ENCODE measurements at regions not wholly inside any gene's neighbourhood (a gene's known extent, or its start where the extent isn't known, plus 50 kb on each side); places are given as distances from the start of the nearest gene placed in this dataset.

GRCh38 chr4:144202081-144202480 is 61.6 kb upstream of the GYPA start:
- in situ Hi-C loops (cut with HindIII; ENCODE audit: low pct_ligation_motif_present, low pct_unique_long_range_greater_than_20kb, low sequenced_read_pairs) = no loop called here

GRCh38 chr4:144203155-144203554 is 62.6 kb upstream of the GYPA start:
- in situ Hi-C loops (cut with HindIII; ENCODE audit: low pct_ligation_motif_present, low pct_unique_long_range_greater_than_20kb, low sequenced_read_pairs) = no loop called here
- DNase-seq = no peak

More at GRCh38 chr4:144202081-144202480, 61.6 kb upstream of the GYPA start:
- DNase-seq = no peak

- DNase-seq = no peak
- in situ Hi-C loops (cut with HindIII; ENCODE audit: low pct_ligation_motif_present, low pct_unique_long_range_greater_than_20kb, low sequenced_read_pairs) = no loop called here
Measured at GRCh38 chr4:144204431-144204830, 63.9 kb upstream of the GYPA start.

DNA sequence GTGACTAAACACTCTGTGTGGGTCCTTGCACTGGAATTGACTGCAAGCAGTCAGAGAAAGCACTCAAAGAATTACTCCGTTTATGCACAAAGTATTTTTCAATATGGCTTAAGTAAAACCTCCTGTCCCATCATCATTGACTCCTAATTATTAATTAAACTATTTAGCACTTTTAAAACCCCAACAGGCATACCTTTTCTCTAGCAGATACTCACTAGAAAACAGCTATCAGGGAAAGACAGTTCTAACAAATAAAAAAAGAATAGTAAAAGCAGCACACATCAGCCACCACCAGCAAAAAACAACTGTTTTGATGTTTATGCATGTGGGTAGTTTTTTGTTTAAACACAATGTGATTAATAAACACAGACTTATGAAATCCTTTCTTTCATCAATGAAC is 66.2 kb upstream of the GYPA start:
- in situ Hi-C loops (cut with HindIII; ENCODE audit: low pct_ligation_motif_present, low pct_unique_long_range_greater_than_20kb, low sequenced_read_pairs) = no loop called here
- DNase-seq = no peak

DNA sequence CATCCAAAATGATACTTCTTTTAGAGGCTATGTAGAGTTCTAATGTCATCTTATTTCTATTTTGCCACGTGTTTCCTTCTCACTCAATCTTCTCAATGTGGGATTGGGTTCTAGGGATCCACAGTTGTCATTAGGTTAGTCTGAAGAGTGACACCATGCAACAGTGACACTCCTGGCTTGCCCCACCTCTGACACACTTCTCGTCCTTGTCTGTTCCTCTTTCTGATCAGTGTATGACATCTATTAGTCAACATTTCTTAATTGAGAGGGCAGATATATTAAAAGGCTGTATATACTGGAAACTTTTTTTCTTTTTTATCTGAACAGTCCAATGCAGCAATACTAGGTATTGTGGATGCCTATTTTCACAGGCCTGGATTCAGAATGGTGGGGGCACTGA is 67.6 kb upstream of the GYPA start:
- DNase-seq = no peak
- in situ Hi-C loops (cut with HindIII; ENCODE audit: low pct_ligation_motif_present, low pct_unique_long_range_greater_than_20kb, low sequenced_read_pairs) = no loop called here

DNA sequence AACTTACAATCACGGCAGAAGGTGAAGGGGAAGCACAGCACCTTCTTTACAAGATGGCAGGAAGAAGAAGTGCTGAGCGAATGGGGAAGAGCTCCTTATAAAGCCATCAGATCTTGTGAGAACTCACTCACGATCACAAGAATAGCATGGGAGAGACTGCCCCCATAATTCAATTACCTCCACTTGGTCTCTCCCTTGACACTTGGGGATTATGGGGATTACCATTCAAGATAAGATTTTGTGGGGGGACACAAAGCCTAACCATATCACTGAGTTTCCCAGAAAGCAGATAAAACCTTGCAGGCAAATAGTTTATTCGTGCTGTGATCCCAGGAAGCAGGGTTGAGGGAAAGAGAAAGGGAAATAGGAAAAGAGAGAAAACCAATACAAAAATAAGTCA is 69.0 kb upstream of the GYPA start:
- in situ Hi-C loops (cut with HindIII; ENCODE audit: low pct_ligation_motif_present, low pct_unique_long_range_greater_than_20kb, low sequenced_read_pairs) = no loop called here
- no peak for DNase-seq

DNA sequence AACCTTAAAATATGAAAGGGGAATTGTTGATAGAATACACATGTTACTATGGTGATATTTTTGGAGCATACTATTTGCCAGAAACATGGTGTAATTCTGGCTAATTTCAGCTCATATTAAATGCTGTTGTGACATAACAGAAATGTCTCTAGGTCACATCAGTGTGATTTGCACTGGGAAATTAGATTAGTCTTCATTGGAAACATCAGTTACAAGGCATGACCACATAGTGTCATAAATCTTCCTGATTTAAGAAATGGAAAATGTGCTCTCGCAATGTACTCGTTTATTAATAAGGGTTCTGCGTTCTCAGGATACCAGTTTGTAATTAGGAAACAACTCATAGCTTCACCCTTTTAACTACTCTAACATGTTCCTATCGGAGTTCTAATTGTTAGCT is 72.9 kb upstream of the GYPA start:
- DNase-seq = no peak
- in situ Hi-C loops (cut with HindIII; ENCODE audit: low pct_ligation_motif_present, low pct_unique_long_range_greater_than_20kb, low sequenced_read_pairs) = no loop called here

GRCh38 chr4:144223149-144223548 is 82.6 kb upstream of the GYPA start:
- in situ Hi-C loops (cut with HindIII; ENCODE audit: low pct_ligation_motif_present, low pct_unique_long_range_greater_than_20kb, low sequenced_read_pairs) = no loop called here
- no peak for DNase-seq

- in situ Hi-C loops (cut with HindIII; ENCODE audit: low pct_ligation_motif_present, low pct_unique_long_range_greater_than_20kb, low sequenced_read_pairs) = no loop called here
- no peak for DNase-seq
Measured at GRCh38 chr4:144223661-144224060, 83.1 kb upstream of the GYPA start.

- in situ Hi-C loops (cut with HindIII; ENCODE audit: low pct_ligation_motif_present, low pct_unique_long_range_greater_than_20kb, low sequenced_read_pairs) = no loop called here
- no peak for DNase-seq
Measured at GRCh38 chr4:144259285-144259684, 118.8 kb upstream of the GYPA start.

- DNase-seq = no peak
- in situ Hi-C loops (cut with HindIII; ENCODE audit: low pct_ligation_motif_present, low pct_unique_long_range_greater_than_20kb, low sequenced_read_pairs) = no loop called here
Measured at GRCh38 chr4:144267084-144267483, 126.6 kb upstream of the GYPA start.

DNA sequence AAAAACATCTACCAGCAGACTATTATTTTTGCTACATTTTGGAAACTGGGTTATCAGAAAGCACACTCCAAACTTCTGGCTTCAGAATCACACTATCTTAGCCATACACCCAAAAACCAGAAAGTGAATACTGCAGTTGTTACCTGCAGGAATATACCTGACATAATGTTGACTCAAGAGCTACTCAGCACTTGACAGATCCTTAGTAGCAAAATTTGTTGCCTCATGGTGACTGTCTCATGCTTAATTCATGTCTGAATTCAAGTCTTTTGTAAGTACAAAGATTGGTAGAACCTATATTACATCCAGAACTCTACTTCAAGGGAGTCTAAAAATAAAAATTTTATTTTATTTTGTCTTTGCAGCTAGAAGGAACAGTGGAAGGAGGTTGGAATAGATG is 140.2 kb upstream of the GYPA start:
- in situ Hi-C loops (cut with HindIII; ENCODE audit: low pct_ligation_motif_present, low pct_unique_long_range_greater_than_20kb, low sequenced_read_pairs) = no loop called here

DNA sequence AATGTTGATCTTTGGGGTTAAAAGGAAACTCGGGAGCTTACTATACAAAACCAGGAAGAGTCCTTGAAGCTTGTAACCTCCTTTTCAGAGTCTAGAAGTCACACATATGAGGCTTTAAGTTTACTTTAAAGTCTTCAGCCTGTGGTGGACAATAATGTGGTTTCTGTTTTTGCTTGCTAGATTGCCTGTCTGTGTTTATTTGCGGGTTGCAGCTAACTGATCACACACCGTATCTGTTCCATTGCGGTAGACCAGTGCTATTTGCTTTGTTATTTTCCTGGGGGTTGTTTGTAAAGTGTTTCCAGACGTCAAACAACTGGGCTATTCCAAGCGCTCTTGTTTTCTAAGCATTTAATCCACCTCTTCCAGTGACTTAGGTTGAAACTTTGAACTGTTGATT is 143.0 kb upstream of the GYPA start:
- in situ Hi-C loops (cut with HindIII; ENCODE audit: low pct_ligation_motif_present, low pct_unique_long_range_greater_than_20kb, low sequenced_read_pairs) = no loop called here

More for the DNA sequence above, 140.2 kb upstream of the GYPA start:
- no peak for DNase-seq

GRCh38 chr4:144284026-144284425 is 143.5 kb upstream of the GYPA start:
- in situ Hi-C loops (cut with HindIII; ENCODE audit: low pct_ligation_motif_present, low pct_unique_long_range_greater_than_20kb, low sequenced_read_pairs) = no loop called here
- DNase-seq = no peak

More for the DNA sequence above, 143.0 kb upstream of the GYPA start:
- no peak for DNase-seq

GRCh38 chr4:144288011-144288903 is 147.7 kb upstream of the GYPA start:
- DNase-seq = no peak
- in situ Hi-C loops (cut with HindIII; ENCODE audit: low pct_ligation_motif_present, low pct_unique_long_range_greater_than_20kb, low sequenced_read_pairs) = no loop called here

DNA sequence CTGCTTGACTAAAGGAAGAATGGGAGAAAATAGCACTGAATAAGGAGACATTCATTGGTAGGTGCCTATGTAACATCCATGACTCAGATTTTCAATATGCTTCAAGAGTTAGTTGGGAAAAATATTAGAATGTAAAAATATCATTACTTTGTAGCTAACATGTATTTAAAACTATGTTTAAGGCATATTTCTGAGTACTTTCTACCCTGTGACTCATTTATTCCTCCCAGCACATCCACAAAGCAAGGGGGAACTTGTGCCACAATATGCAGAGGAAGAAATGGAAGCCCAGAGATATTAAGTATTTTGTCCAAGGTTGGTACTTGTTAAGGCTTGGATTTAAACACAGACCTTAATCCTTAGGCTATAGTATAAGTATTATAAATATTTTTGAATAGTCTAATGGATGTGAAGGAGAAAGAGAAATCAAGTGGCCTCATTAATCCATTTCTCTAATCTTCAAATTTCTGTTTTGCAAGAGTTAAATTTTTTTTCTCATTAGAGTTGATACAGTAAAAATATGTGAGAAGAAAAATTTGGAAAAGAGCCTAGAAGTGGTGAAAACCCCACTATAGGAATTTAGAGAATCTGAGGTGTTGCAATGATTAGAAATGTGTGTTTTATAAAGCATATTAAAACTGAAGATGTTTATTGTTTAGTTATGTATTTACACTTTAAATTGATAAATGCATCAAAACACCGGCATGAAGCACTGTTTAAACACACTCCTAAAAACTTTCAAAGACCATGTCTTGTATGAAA is 149.3 kb upstream of the GYPA start:
- in situ Hi-C loops (cut with HindIII; ENCODE audit: low pct_ligation_motif_present, low pct_unique_long_range_greater_than_20kb, low sequenced_read_pairs) = no loop called here
- no peak for DNase-seq

- in situ Hi-C loops (cut with HindIII; ENCODE audit: low pct_ligation_motif_present, low pct_unique_long_range_greater_than_20kb, low sequenced_read_pairs) = no loop called here
- DNase-seq = no peak
Measured at GRCh38 chr4:144291164-144291563, 150.6 kb upstream of the GYPA start.

DNA sequence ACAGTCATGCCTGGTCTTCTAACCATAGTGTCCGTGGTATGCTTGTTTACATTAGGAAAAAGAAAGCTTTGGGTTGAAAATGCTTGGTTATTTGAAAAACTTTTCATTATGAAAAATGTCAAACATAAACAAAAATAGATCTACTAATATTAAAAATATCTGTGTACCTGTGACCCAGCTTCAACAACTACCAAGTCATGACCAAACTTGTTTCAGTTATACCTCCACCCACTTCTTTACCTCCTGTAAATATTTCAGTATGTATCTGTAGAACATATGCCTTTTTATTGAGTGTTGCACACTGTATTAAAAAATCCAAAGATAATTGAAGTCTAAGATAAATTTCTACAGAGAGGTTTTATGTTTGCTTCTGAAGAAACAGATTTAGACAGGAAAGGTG is 153.7 kb upstream of the GYPA start:
- in situ Hi-C loops (cut with HindIII; ENCODE audit: low pct_ligation_motif_present, low pct_unique_long_range_greater_than_20kb, low sequenced_read_pairs) = no loop called here
- no peak for DNase-seq

GRCh38 chr4:144295286-144295995 is 154.9 kb upstream of the GYPA start:
- in situ Hi-C loops (cut with HindIII; ENCODE audit: low pct_ligation_motif_present, low pct_unique_long_range_greater_than_20kb, low sequenced_read_pairs) = no loop called here
- no peak for DNase-seq

All from ACHN (cell line).